Trophoblast cell (in vitro differentiated cells and primary cell): ENCODE measurements at regions not wholly inside any gene's neighbourhood (a gene's known extent, or its start where the extent isn't known, plus 50 kb on each side); places are given as distances from the start of the nearest gene placed in this dataset.
"Not testable (repeated sequence)": the region's sequence is repeated elsewhere in the genome, so short reads cannot be mapped to it uniquely, and the experiment has no call there.

Experiments
- DNase-seq, 2 donors: peaks; one replicate each; pipeline ENCODE4 v3.0.0-alpha.2; 2016
- H2AFZ ChIP-seq: 2 replicates; pipeline ENCODE4 v1.6.1; 2013; ENCODE audit warnings: low read length, moderate library complexity, mild to moderate bottlenecking; ENCODE audit not compliant: insufficient read depth, poor library complexity
- H2AK5ac ChIP-seq: 2 replicates; pipeline ENCODE4 v1.6.1; 2013; ENCODE audit warnings: mild to moderate bottlenecking, low read length
- H2BK120ac ChIP-seq: 2 replicates; pipeline ENCODE4 v1.6.1; 2013; ENCODE audit warnings: low read length, mild to moderate bottlenecking, moderate library complexity; ENCODE audit not compliant: insufficient read depth, poor library complexity
- H2BK12ac ChIP-seq: 2 replicates; pipeline ENCODE4 v1.6.1; 2013; ENCODE audit warnings: mild to moderate bottlenecking, low read length, moderate library complexity
- H2BK5ac ChIP-seq: 2 replicates; pipeline ENCODE4 v1.6.1; 2013; ENCODE audit warnings: low read length, low read depth, moderate library complexity, mild to moderate bottlenecking; ENCODE audit not compliant: poor library complexity
- H3K14ac ChIP-seq: 2 replicates; pipeline ENCODE4 v1.6.1; 2013; ENCODE audit warnings: mild to moderate bottlenecking, low read length
- H3K18ac ChIP-seq: 2 replicates; pipeline ENCODE4 v1.6.1; 2013; ENCODE audit warnings: mild to moderate bottlenecking, low read length
- H3K23ac ChIP-seq: 2 replicates; pipeline ENCODE4 v1.6.1; 2013; ENCODE audit warnings: low read length
- H3K27ac ChIP-seq: 2 replicates; pipeline ENCODE4 v1.5.1; 2013; ENCODE audit warnings: low read depth, mild to moderate bottlenecking, inconsistent platforms, low read length, moderate library complexity
- H3K27me3 ChIP-seq: 2 replicates; pipeline ENCODE4 v1.6.1; 2013; ENCODE audit warnings: inconsistent platforms, mild to moderate bottlenecking, low read length, moderate library complexity; ENCODE audit not compliant: insufficient read depth
- H3K36me3 ChIP-seq, 2 experiments: 1 replicate in 1 of 2; 2 replicates in 1 of 2; pipeline ENCODE4 v1.6.1; 2013; ENCODE audit warnings: low read length in 2 of 2, mild to moderate bottlenecking in 2 of 2, moderate library complexity in 1 of 2; ENCODE audit not compliant: insufficient read depth in 2 of 2, control insufficient read depth in 1 of 2
- H3K4ac ChIP-seq: 2 replicates; pipeline ENCODE4 v1.6.1; 2013; ENCODE audit warnings: low read depth, mild to moderate bottlenecking, low read length, moderate library complexity
- H3K4me1 ChIP-seq, 2 experiments: 1 replicate in 1 of 2; 2 replicates in 1 of 2; pipeline ENCODE4 v1.6.1; 2013; ENCODE audit warnings: low read length in 2 of 2, mild to moderate bottlenecking in 2 of 2, moderate library complexity in 1 of 2; ENCODE audit not compliant: insufficient read depth in 2 of 2, control insufficient read depth in 1 of 2
- H3K4me2 ChIP-seq: 2 replicates; pipeline ENCODE4 v1.6.1; 2013; ENCODE audit warnings: inconsistent platforms, mild to moderate bottlenecking, low read length, moderate library complexity
- H3K4me3 ChIP-seq: 2 replicates; pipeline ENCODE4 v1.5.1; 2013; ENCODE audit warnings: mild to moderate bottlenecking, low read depth, low read length, inconsistent platforms
- H3K79me1 ChIP-seq: one replicate; pipeline ENCODE4 v1.6.1; 2013; ENCODE audit warnings: low read length
- H3K79me2 ChIP-seq: 2 replicates; pipeline ENCODE4 v1.6.1; 2013; ENCODE audit warnings: low read length, mild to moderate bottlenecking; ENCODE audit not compliant: control insufficient read depth, insufficient read depth, poor library complexity
- H3K9ac ChIP-seq: 2 replicates; pipeline ENCODE4 v1.6.1; 2013; ENCODE audit warnings: mild to moderate bottlenecking, low read length
- H3K9me3 ChIP-seq: 2 replicates; pipeline ENCODE4 v1.6.1; 2013; ENCODE audit warnings: low read depth, mild to moderate bottlenecking, control low read depth, inconsistent platforms, low read length; ENCODE audit not compliant: insufficient read depth
- H4K12ac ChIP-seq: 2 replicates; pipeline ENCODE4 v1.6.1; 2013; ENCODE audit warnings: low read depth, mild to moderate bottlenecking, low read length, moderate library complexity
- H4K8ac ChIP-seq: 2 replicates; pipeline ENCODE4 v1.6.1; 2013; ENCODE audit warnings: low read depth, mild to moderate bottlenecking, low read length, moderate library complexity
- H4K91ac ChIP-seq: one replicate; pipeline ENCODE4 v1.6.1; 2013; ENCODE audit warnings: low read depth, mild to moderate bottlenecking, low read length, moderate library complexity
- WGBS: extraction: QIAGEN DNeasy Blood & Tissue Kit; methylation state at CpG from one replicate; pipeline ENCODE4 v1.1.7; 2013; ENCODE audit warnings: missing lambda C conversion rate; ENCODE audit not compliant: insufficient read length, insufficient coverage; ENCODE audit errors: extremely low coverage; 5-methylcytosine and 5-hydroxymethylcytosine counted together

GRCh38 chr21:6468331-6468860, 4053.0 kb upstream of the TPTE start:
- H2BK120ac ChIP-seq, H4K91ac ChIP-seq, H3K79me2 ChIP-seq, H3K4ac ChIP-seq, H3K14ac ChIP-seq, H3K4me3 ChIP-seq, H3K27ac ChIP-seq, H3K36me3 ChIP-seq, H2BK5ac ChIP-seq, H2BK12ac ChIP-seq, H2AK5ac ChIP-seq, H4K8ac ChIP-seq, H3K79me1 ChIP-seq, H3K4me2 ChIP-seq, H3K9me3 ChIP-seq, H2AFZ ChIP-seq, H3K23ac ChIP-seq, H3K18ac ChIP-seq, H3K27me3 ChIP-seq, H3K4me1 ChIP-seq, DNase-seq, H4K12ac ChIP-seq, H3K9ac ChIP-seq: not testable (repeated sequence)
- WGBS: no CpG with 5 or more reads among the region's 34 CpGs

GRCh38 chr21:6474250-6474968, 4047.0 kb upstream of the TPTE start:
- H3K79me1 ChIP-seq, H3K4me1 ChIP-seq, H3K4me2 ChIP-seq, H3K4ac ChIP-seq, H2BK120ac ChIP-seq, H3K9me3 ChIP-seq, H3K18ac ChIP-seq, H4K8ac ChIP-seq, H3K4me3 ChIP-seq, H3K27me3 ChIP-seq, H3K79me2 ChIP-seq, H4K91ac ChIP-seq, H2BK5ac ChIP-seq, DNase-seq, H3K27ac ChIP-seq, H3K14ac ChIP-seq, H2AK5ac ChIP-seq, H2AFZ ChIP-seq, H3K9ac ChIP-seq, H3K36me3 ChIP-seq, H4K12ac ChIP-seq, H2BK12ac ChIP-seq, H3K23ac ChIP-seq: not testable (repeated sequence)
- no CpG with 5 or more reads among the region's 25 CpGs for WGBS

GRCh38 chr21:6481116-6481515, 4040.3 kb upstream of the TPTE start:
- H3K4ac ChIP-seq, H3K14ac ChIP-seq, H3K79me1 ChIP-seq, H3K4me1 ChIP-seq, H3K23ac ChIP-seq, H3K4me2 ChIP-seq, H4K12ac ChIP-seq, H3K9me3 ChIP-seq, H4K91ac ChIP-seq, H3K4me3 ChIP-seq, H3K9ac ChIP-seq, H2AFZ ChIP-seq, H2BK120ac ChIP-seq, H3K27ac ChIP-seq, H3K36me3 ChIP-seq, H4K8ac ChIP-seq, H3K18ac ChIP-seq, H2AK5ac ChIP-seq, H3K79me2 ChIP-seq, H3K27me3 ChIP-seq, H2BK12ac ChIP-seq, DNase-seq, H2BK5ac ChIP-seq: not testable (repeated sequence)
- no CpG with 5 or more reads among the region's 17 CpGs for WGBS

GRCh38 chr21:6482616-6483015, 4038.8 kb upstream of the TPTE start:
- not testable (repeated sequence) for H3K18ac ChIP-seq, H3K4me3 ChIP-seq, H3K27ac ChIP-seq, H2AK5ac ChIP-seq, H2BK12ac ChIP-seq, H2BK5ac ChIP-seq, H3K23ac ChIP-seq, H3K36me3 ChIP-seq, H4K91ac ChIP-seq, H3K14ac ChIP-seq, H2BK120ac ChIP-seq, H2AFZ ChIP-seq, H3K79me1 ChIP-seq, H4K8ac ChIP-seq, H3K4me2 ChIP-seq, DNase-seq, H3K9ac ChIP-seq, H3K79me2 ChIP-seq, H3K9me3 ChIP-seq, H4K12ac ChIP-seq, H3K4ac ChIP-seq, H3K4me1 ChIP-seq, H3K27me3 ChIP-seq
- no CpG with 5 or more reads among the region's 3 CpGs for WGBS
